HG03066 (cell line): ENCODE measurements at regions not wholly inside any gene's neighbourhood (a gene's known extent, or its start where the extent isn't known, plus 50 kb on each side); places are given as distances from the start of the nearest gene placed in this dataset.

Experiments
- ATAC-seq: cut with Tn5 transposase; IDR thresholded peaks from one replicate; pipeline ENCODE4 v1.9.1; 2021; ENCODE audit warnings: low read depth; ENCODE audit not compliant: unreplicated experiment

DNA sequence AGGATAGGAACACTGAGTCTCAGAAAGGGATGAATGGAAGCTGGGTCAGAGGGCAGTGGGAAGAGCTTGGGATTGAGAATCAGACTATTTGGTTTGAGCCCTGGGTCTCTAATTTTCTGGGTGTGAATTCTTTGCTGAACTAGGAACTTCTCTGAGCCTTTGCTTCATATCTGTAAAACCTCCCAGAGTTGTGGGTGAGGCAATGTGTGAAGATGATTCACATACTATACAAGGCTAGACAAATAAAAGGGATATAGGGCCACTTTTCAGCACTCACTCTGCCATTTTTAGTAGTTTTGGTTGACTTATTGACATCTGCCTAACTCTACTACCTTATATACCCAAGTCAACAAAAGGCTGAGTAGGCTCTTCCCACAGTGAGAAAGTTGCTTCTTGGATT, 77.7 kb upstream of the JUN start:
- no peak for ATAC-seq

GRCh38 chr1:58862728-58863385, 79.0 kb upstream of the JUN start:
- ATAC-seq = no peak

DNA sequence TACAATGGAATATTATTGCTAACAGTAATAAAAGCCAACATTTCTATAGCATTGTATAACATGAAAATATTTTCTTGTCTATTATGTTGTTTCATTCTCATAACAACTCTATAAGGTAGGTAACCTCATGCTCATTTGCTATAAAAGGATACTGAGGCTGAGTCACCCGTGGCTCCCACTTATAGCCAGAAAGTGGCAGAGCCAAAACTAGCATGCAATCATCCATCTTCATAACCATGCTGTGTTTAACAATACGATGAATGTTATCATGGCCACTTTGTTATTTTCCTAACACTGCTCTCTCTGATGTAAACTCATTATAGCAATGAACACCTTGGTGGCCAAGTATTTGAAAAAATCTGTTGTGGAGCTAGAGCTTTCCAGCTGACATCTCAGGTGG, 80.8 kb upstream of the JUN start:
- ATAC-seq = no peak

DNA sequence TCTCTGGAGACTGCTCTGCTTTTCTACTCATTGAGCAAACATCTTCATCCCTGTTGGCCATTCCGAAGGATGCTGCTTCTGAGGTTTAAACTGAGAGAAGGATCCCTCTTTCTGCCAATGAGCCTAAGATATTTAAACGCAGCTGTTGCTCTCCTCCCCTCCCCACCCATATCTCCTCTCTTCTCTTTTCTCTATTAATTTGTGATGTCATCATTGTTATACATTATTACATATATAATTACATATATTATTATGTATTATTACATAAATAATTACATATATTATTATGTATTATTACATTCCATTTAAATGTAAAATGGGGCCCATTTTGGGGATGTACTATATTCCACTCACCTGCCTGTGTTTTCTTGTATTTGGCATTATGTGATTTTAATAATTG, 82.7 kb upstream of the JUN start:
- no peak for ATAC-seq

GRCh38 chr1:58869638-58870297, 85.9 kb upstream of the JUN start:
- ATAC-seq = no peak

- ATAC-seq = no peak
Observed at GRCh38 chr1:58870298-58870676, 86.4 kb upstream of the JUN start.

GRCh38 chr1:58874342-58874741, 90.5 kb upstream of the JUN start:
- no peak for ATAC-seq

DNA sequence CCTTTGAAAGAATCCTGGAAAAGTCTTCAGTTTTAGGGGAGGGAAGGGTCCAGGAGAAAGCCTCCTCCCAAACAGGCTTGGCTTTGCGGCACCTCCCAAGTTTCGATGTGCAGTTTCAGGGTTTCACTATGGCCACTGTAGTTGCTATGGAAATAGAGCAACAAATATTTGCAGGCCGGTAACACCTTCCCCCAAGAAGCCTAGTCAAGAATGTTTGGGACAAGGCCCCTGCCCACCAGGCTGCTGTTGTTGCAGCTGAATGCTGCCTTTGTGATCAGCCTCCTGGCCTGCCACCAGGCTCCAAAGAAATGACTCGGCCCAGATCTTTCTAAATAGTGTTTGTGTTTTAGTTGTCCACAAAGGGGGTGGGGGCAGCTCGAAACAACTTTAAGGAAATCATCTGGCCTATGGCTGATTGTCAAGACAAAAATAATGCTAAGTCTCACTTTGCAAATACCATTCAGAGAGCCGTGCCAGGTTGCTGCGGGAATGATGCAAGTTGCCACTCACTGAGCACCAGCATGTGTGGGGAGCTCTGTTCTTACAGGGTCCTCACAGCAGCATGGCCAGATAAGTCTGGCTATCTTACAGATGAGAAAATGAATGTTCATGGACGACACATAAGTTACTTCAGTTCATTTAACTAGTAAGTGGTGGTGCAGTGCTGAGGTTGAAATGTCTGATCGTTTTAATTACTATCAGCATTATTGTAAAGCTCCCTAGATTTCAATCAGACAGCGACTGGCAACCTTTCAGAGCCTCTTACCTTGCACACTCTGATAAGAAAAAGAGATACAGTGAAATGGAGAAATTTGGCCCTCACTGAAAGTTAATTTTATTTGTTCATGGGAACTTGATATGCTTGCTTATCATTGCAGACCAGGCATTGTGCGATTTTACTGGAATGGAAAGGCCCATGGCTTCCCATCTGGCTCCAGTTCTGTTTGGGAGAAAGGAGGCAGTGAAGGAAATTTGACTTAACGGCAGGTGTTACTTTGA, 91.2 kb upstream of the JUN start:
- ATAC-seq = no peak

GRCh38 chr1:58879464-58879863, 95.6 kb upstream of the JUN start:
- ATAC-seq = no peak

DNA sequence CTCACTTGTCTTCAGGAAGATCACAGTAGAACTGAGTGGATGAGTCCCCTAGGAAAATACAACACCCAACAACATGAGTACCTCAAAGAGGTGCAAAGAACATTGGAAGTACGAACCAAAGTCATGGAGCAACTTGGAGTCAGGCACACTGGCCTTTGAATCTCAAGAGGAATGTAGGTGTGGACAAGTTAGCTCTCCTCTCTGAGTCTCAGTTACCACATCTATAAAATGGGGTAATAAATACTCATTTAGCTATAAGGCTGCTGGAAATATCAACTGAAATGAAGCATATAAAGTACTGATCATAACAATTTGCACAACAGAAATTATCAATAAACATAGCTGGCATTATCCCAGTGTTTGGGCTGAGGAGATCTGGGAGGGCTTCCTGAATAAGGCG, 96.7 kb upstream of the JUN start:
- no peak for ATAC-seq

DNA sequence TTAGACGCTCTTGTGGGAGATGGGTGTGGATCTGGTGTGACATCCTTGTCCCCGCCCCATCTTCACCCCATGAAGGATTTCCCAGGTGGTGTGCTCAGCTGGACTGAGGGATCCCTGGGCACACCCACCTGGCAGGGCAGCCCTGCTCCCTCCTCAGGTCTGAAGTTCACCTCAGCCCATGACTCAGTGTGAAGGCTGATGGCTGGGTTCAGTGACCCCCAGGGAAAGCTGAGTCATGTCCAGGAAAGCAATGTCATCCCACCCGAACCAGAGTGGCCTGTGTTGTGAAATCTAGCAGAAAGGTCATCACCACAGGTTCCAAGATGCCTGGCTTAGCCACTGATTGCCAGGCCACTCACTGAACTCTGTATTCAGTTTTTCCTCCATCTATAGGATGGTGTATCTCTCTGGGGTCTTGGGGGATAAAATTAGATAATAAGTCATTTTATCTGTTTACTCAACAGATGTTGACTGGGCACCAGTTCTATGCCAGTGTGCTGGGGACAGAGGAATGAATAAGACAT, 97.7 kb upstream of the JUN start:
- no peak for ATAC-seq

GRCh38 chr1:58882322-58882948, 98.6 kb upstream of the JUN start:
- ATAC-seq = no peak

- ATAC-seq = no peak
Observed at GRCh38 chr1:58883037-58883887, 99.4 kb upstream of the JUN start.

GRCh38 chr1:58883888-58884482, 100.1 kb upstream of the JUN start:
- ATAC-seq = no peak

- ATAC-seq = no peak
Observed at GRCh38 chr1:58884706-58885661, 101.1 kb upstream of the JUN start.

- no peak for ATAC-seq
Observed at GRCh38 chr1:58885998-58886397, 102.2 kb upstream of the JUN start.

DNA sequence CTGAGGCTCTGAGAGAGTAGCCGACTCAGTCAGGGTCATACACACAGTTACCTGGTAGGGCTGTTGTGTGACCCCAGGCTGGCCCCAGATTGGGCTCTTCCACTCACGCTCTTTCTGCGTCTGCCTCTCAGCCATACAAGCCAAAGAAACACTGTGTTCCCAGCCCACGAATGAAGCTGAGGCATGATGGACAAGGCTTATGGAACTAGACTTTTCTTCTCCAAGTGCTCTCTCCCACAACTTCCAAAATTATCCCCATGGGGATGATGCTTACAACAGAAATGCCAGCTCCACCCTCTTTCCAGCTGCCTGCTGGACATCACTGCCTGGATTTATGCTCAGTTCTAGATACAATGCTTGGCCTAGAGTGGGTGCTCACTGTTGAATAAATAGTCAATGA, 102.8 kb upstream of the JUN start:
- ATAC-seq = no peak

DNA sequence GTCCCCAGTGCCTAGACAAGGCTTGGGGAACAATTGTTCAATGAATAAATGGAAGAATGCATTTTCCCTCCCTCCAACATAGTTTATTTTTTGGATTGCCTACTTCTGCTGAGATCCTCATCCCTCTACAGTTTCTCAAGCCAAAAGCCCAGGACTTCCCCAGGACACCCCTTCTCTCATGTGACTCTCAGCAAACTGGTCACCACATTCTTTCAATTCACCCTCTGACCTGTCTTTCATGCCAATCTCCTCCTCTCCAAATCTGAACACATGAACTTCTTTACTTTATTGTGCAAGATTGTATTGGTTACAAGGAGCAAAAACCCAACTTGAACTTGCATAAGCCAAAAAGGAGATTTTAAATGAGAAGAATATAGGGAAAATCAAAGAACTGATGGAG, 103.2 kb upstream of the JUN start:
- no peak for ATAC-seq
